ENCODE measurements at regions not wholly inside any gene's neighbourhood (a gene's known extent, or its start where the extent isn't known, plus 50 kb on each side); places are given as distances from the start of the nearest gene placed in this dataset.

DNA sequence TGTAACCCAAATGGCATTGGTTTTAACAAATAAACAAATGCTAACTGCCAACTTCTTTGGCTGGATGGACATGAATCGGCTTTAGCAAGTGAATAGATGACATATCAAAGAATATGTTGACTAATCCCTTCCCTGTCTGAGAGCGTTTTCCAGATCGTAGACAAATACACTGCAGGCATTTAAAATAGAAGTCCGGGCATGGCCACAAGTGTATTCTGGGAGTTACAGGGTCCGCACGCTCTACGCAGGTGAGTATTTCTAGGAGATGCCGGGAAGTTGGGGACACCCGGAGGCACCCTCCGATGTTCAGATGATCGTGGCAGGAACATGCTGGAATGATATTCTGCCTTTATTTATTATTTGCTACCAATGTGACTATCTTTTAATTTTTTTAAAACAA lies 53.2 kb upstream of the ZNF536 start:
- peak; percentile 8 for DNase-seq (ENCODE audit: low spot score)

- DNase-seq (ENCODE audit: low spot score) = no peak
These were observed 52.8 kb upstream of the ZNF536 start for GRCh38 chr19:30319411-30319810.

- DNase-seq (ENCODE audit: low spot score) = no peak
These were observed 52.3 kb upstream of the ZNF536 start for GRCh38 chr19:30319876-30320275.

DNA sequence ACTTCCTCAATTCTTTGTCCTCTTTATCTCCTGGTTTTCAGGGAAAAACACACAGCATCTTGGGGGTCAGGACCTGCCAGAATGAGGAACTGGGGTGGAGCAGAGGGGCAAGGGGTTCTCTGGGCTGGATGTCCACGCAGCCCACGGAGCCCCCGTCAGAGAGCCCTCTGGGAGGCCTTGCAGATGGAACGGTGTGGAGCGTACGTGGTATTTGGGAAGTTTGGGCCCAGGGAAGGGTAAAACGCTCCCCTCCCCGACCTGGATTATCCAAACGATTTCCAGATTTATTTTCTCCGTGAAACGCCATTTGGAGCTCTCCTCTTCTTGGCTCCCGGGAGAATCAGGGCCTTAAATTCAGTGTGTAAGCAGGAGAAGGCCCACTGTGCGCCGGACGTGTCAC lies 51.7 kb upstream of the ZNF536 start:
- peak; percentile 43 for DNase-seq (ENCODE audit: low spot score)

DNA sequence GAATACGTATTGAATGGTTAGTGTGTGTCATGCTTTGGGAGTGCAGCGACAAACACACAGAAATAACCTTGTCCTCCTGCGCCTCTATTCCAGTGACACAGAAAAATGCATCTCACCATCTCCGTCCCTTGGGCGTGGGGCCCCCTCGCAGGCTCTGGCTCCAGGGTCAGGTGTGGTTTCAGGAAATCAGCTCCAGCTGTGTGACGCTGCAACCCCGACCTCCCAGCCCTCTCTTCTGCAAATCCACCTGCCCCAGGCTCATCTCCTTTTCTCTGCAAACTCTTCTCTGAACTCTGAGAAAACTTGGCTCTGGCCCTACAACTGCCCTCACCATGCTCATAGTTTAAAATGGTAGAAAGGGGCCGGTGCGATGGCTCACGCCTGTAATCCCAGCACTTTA lies 51.3 kb upstream of the ZNF536 start:
- peak; percentile 60 for DNase-seq (ENCODE audit: low spot score)
